HepG2 (cell line): ENCODE measurements at regions not wholly inside any gene's neighbourhood (a gene's known extent, or its start where the extent isn't known, plus 50 kb on each side); places are given as distances from the start of the nearest gene placed in this dataset.

Experiments
- ATAC-seq: fragments of 200-7000 bp; cut with Tn5 transposase; 3 replicates; pipeline ENCODE4 v1.9.1; 2020; ENCODE audit warnings: mild to moderate bottlenecking, moderate library complexity
- BruUV-seq: library from RNA; stranded (reverse); fragments of 400-500 nt; replicated peaks from 2 replicates; lab custom pipeline; 2021; lab: Mats Ljungman, UMichigan
- CTCF ChIA-PET: fragments of 300-600 bp; formaldehyde crosslinking; extraction: SDS; loops from one replicate; lab custom pipeline; 2021; ENCODE audit warnings: low total read pairs, inconsistent platforms, low intra/inter-chr PET ratio; lab: Yijun Ruan, JAX
- POLR2A ChIA-PET: fragments of 350-600 bp; sonication (Branson Sonifier 250); formaldehyde crosslinking; loops from one replicate; lab custom pipeline; 2020; ENCODE audit warnings: antibody characterized with exemption, inconsistent platforms; lab: Yijun Ruan, JAX
- DNase-seq: peaks from one replicate; pipeline ENCODE4 v3.0.0-alpha.2; 2015; ENCODE audit warnings: low spot score
- FAIRE-seq: peaks from 3 replicates; lab custom pipeline; 2011; peaks lifted over from hg19 to GRCh38; lab: Jason Lieb, UNC
- H2AFZ ChIP-seq: one replicate; pipeline ENCODE4 v1.6.1; 2011; ENCODE audit warnings: low read length, inconsistent platforms
- H3K27ac ChIP-seq: fragments of 300-600 bp; 3 replicates; pipeline ENCODE4 v1.8.0; 2011; ENCODE audit warnings: mixed run types, mild to moderate bottlenecking, mixed read lengths, low read length, inconsistent platforms; ENCODE audit not compliant: insufficient read depth; ENCODE audit errors: extremely low read length
- H3K27me3 ChIP-seq, 2 experiments: fragments of 200-600 bp in 1 of 2; 2 replicates in 1 of 2; 3 replicates in 1 of 2; pipeline versions ENCODE4 v1.6.0 to v1.8.0; 2011; ENCODE audit warnings: low read length in 2 of 2, mild to moderate bottlenecking in 2 of 2, moderate library complexity in 2 of 2, inconsistent platforms in 1 of 2; ENCODE audit not compliant: insufficient read depth in 2 of 2, control insufficient read depth in 1 of 2
- H3K36me3 ChIP-seq, 2 experiments: fragments of 200-600 bp in 1 of 2; replicated peaks in 1 of 2; 2 replicates in 1 of 2; 3 replicates in 1 of 2; pipeline versions ENCODE4 v1.5.1 to v1.8.0; 2011; ENCODE audit warnings: low read length in 2 of 2, inconsistent platforms in 1 of 2; ENCODE audit not compliant: insufficient read depth in 2 of 2, control insufficient read depth in 1 of 2
- H3K4me1 ChIP-seq: 2 replicates; pipeline ENCODE4 v1.5.1; 2012; ENCODE audit warnings: low read length, inconsistent platforms; ENCODE audit not compliant: insufficient read depth
- H3K4me2 ChIP-seq: 2 replicates; pipeline ENCODE4 v1.6.0; 2011; ENCODE audit warnings: low read depth, low read length, inconsistent platforms
- H3K4me3 ChIP-seq, 3 experiments: fragments of 200-600 bp in 1 of 3; sonication (generic), shearing (Covaris generic) in 1 of 3; replicated peaks in 1 of 3; 2 replicates each; pipeline ENCODE4 v1.5.1; 2011 to 2016; ENCODE audit warnings: low read length in 3 of 3, inconsistent platforms in 2 of 3, low read depth in 2 of 3, mild to moderate bottlenecking in 2 of 3, control low read depth in 1 of 3, mixed read lengths in 1 of 3; ENCODE audit not compliant: insufficient read depth in 1 of 3
- H3K79me2 ChIP-seq: one replicate; pipeline ENCODE4 v1.6.1; 2011; ENCODE audit warnings: low read length, inconsistent platforms; ENCODE audit not compliant: insufficient read depth
- H3K9ac ChIP-seq: 2 replicates; pipeline ENCODE4 v1.6.0; 2011; ENCODE audit warnings: mild to moderate bottlenecking, low read depth, low read length, inconsistent platforms; ENCODE audit not compliant: insufficient read depth
- H3K9me3 ChIP-seq: 2 replicates; pipeline ENCODE4 v1.5.1; 2012; ENCODE audit warnings: mild to moderate bottlenecking, low read length
- H4K20me1 ChIP-seq: 2 replicates; pipeline ENCODE4 v1.6.0; 2011; ENCODE audit warnings: inconsistent platforms, mild to moderate bottlenecking, low read length, moderate library complexity; ENCODE audit not compliant: insufficient read depth
- FOXA3 ChIP-seq: IDR thresholded peaks from 2 replicates; pipeline ENCODE4 v1.6.1; 2016; ENCODE audit warnings: missing genetic modification reagents, missing compliant biosample characterization
- ZNF264 ChIP-seq: sonication (generic); formaldehyde crosslinking; IDR thresholded peaks from 2 replicates; pipeline ENCODE4 v1.4.0; 2020; ENCODE audit warnings: missing genetic modification reagents
- WGBS: methylation state at CpG from one replicate; pipeline ENCODE4 v1.1.6; 2017; ENCODE audit warnings: low lambda C conversion rate; 5-methylcytosine and 5-hydroxymethylcytosine counted together
- in situ Hi-C: cut with HindIII; loops from 2 replicates; pipeline ENCODE4 v1.10.0; 2017; ENCODE audit warnings: low pct_unique_long_range_greater_than_20kb; ENCODE audit not compliant: extremely low pct_ligation_motif_present
- intact Hi-C: fragments of 100-400 bp; cut with micrococcal nuclease; formaldehyde crosslinking; loops from one replicate; pipeline ENCODE4 v1.10.0; 2022; ENCODE audit not compliant: unreplicated experiment
- TF ChIP-seq, protein P1 (sequence below): sonication (generic); formaldehyde crosslinking; IDR thresholded peaks from 2 replicates; pipeline ENCODE4 v1.5.0; 2020; ENCODE audit warnings: mild to moderate bottlenecking, missing genetic modification reagents, borderline replicate concordance

- BruUV-seq, result no TSS peak
These were observed 224.3 kb upstream of the DCN start for GRCh38 chr12:91406920-91407341.

DNA sequence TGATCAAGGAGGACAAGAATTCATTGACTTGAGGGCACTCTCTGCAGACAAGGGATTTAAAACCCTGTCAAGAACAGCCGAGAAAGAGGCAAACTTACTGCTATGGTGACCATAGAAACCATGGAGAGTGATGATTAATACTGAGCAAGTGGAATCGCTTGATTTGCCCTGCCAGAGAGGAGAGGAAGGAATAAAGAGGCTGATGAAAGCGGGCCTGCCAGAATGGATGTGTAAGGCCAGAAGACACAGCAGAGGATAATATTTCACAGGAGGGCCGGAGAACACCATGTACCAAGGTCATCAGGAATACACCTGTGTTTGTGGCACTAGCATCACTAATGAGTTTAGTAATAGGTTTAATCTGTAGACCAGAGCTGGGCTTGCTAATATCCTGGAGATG is 221.8 kb upstream of the DCN start:
- ATAC-seq, result no peak
- no TSS peak for BruUV-seq
- Histone ChIP-seq H3K4me2 (no peak overlapping the region), H3K27ac (no peak overlapping the region), H3K4me1 (no peaks in the 10 kb centered on the region), H3K9ac (no peak overlapping the region), H4K20me1 (no peaks in the 10 kb centered on the region), H3K79me2 (no peaks in the 10 kb centered on the region), H3K9me3 (no peaks in the 10 kb centered on the region), H2AFZ (no peak overlapping the region), H3K36me3 (no peaks in the 10 kb centered on the region), H3K27me3 (no peaks in the 10 kb centered on the region; a peak in 1 of 5 replicates), H3K4me3 (no peak overlapping the region)
- intact Hi-C loops (no loop called here), in situ Hi-C loops (no loop called here)
- WGBS, result 12% methylated on average over 4 of the region's 4 CpGs
- DNase-seq, result no peak
- no peak for FAIRE-seq
- TF ChIP-seq FOXA3 (CRISPR knock-in tag) (no peak), ZNF264 (CRISPR knock-in tag) (no peak)
- POLR2A ChIA-PET, result no interaction called here
- CTCF ChIA-PET, result no interaction called here

More at GRCh38 chr12:91406920-91407341, 224.3 kb upstream of the DCN start:
- Histone ChIP-seq H2AFZ (no peak overlapping the region), H3K4me2 (no peak overlapping the region), H3K4me3 (no peak overlapping the region), H3K9me3 (no peaks in the 10 kb centered on the region), H4K20me1 (no peaks in the 10 kb centered on the region), H3K36me3 (no peaks in the 10 kb centered on the region), H3K27ac (no peak overlapping the region), H3K9ac (no peak overlapping the region), H3K4me1 (no peaks in the 10 kb centered on the region), H3K79me2 (no peaks in the 10 kb centered on the region), H3K27me3 (no peaks in the 10 kb centered on the region; a peak in 1 of 5 replicates)
- DNase-seq (no peak), FAIRE-seq (no peak), ATAC-seq (no peak)
- CTCF ChIA-PET, result no interaction called here
- intact Hi-C loops (no loop called here), in situ Hi-C loops (no loop called here)
- TF ChIP-seq, protein P1, sequence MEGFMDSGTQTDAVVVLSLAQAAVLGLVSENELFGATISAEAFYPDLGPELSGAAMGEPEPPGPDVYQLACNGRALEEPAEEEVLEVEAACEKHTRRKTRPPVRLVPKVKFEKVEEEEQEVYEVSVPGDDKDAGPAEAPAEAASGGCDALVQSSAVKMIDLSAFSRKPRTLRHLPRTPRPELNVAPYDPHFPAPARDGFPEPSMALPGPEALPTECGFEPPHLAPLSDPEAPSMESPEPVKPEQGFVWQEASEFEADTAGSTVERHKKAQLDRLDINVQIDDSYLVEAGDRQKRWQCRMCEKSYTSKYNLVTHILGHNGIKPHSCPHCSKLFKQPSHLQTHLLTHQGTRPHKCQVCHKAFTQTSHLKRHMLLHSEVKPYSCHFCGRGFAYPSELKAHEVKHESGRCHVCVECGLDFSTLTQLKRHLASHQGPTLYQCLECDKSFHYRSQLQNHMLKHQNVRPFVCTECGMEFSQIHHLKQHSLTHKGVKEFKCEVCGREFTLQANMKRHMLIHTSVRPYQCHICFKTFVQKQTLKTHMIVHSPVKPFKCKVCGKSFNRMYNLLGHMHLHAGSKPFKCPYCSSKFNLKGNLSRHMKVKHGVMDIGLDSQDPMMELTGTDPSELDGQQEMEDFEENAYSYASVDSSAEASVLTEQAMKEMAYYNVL (CRISPR knock-in tag), result no peak
- POLR2A ChIA-PET, result no interaction called here
- WGBS, result 0% methylated on average over 1 of the region's 1 CpG
